DMS114 treated with DMSO at 0.1 percent for 48 hours (cell line): ENCODE measurements at regions not wholly inside any gene's neighbourhood (a gene's known extent, or its start where the extent isn't known, plus 50 kb on each side); places are given as distances from the start of the nearest gene placed in this dataset.
"Not testable (repeated sequence)": the region's sequence is repeated elsewhere in the genome, so short reads cannot be mapped to it uniquely, and the experiment has no call there.

Experiments
- DNase-seq: peaks from one replicate; lab custom pipeline; 2025; ENCODE audit not compliant: unreplicated experiment; lab: John Stamatoyannopoulos, UW

DNA sequence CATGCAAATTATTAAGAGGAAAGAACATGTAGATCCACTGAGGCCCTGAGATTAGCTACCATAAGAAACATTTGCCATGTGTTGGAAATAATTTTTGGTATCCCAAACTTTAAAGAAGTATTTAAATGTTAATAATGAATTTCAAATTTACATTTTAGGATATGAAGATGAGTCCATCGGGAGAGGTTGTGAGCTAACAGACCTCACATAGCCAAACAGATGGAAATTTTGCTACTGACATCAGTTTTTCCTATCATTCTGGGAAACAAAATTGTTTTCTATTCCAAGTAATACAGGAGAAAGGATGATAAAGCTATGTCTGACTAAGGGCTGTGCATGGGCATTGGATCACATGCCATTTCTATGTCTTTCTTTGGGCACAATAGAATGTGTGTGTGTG is 809.6 kb downstream of the TENT5A start:
- DNase-seq, result no peak

DNA sequence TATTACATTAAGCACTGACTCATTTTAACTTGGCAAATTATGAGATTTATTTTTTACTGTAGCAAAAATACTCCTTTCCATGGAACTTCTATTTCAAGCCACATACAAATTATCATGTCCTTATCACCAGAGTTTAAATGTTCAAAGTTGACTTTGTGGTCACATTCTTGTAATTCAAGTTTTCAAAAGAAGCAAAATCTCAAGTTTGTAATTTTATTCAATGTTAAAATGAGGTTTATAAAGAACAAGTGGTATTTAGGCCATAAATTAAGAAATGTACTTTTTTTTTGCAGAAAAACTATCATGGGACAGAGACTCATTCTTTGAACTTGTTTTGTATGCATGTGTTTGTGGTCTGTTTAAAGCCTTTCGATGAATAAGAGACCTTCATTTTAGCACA is 811.5 kb downstream of the TENT5A start:
- DNase-seq, result no peak

GRCh38 chr6:80940571-80940970 is 811.9 kb downstream of the TENT5A start:
- DNase-seq, result no peak

DNA sequence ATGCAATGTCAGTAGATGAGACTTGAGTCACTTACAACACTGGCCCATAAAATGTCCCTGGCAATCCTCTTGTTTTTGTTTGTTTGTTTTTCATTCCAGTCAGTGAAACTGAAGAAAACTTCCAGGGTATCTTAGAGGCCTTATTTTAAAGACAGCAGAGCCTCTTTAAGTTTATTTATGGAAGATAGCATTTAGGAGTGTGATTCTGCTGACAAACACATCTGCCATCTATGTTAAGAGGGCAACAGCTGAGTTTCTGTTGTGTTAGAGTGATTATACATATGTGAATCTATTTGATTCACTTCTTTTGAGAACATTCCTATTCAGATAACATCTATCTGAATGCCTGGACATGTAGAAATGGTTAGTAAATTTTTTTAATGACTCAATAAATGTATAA is 812.6 kb downstream of the TENT5A start:
- DNase-seq, result no peak

DNA sequence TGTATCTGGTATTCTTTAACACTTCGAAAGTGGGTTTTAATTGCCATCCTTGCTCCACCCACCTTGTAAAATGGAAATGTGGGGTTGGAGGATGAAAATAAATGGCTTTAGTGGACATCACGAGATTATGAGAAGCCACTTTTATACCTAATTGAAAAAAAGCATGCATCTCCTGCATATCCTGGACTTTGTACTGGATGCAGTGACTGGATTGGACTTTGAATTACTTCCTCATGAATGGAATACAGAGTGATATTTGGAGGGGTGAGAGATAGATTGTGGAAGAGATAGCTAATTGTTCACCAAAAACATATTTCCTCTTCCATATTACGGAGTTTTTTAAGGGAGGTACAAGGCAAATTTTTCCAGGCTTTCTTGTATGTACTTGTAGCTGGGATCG is 813.0 kb downstream of the TENT5A start:
- no peak for DNase-seq

DNA sequence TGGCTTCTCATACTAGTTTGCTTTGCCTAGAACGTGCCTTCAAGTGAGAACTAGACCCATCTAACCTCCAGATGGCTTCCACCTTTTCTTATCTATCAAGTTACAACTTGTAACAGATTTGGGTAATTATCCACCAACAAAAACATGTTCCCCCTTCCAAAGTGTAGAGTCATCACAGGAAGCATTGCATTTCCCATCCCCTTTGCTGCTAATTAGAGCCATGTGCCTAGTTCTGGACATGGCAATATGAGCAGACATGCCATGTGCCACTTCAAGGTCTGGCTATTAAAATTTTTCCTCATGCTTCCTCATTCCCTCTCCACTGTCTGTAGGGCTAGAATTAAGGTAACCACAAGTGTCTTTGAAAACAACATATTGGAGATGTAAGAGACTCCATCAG is 814.4 kb downstream of the TENT5A start:
- no peak for DNase-seq

- no peak for DNase-seq
These were observed 820.1 kb downstream of the TENT5A start for GRCh38 chr6:80932359-80932758.

DNA sequence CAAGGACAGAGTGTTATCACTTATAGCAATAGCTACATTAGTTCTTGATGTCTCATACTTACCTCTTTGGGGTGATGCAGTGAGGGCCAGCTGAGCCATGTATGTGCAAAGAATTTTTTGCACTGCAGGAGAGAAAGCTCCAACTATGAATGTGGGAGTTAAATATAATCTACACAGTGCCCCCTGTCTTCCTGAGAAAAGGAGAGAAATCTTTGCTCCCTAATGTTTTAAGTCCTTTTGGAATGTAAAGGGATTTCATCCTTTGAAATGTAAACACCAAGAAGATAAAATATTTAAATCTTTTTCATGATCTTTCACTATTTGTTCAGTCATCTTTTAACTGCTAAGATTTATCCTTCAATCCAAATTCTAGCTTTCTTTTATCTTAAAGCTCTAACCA is 822.1 kb downstream of the TENT5A start:
- DNase-seq, result no peak

DNA sequence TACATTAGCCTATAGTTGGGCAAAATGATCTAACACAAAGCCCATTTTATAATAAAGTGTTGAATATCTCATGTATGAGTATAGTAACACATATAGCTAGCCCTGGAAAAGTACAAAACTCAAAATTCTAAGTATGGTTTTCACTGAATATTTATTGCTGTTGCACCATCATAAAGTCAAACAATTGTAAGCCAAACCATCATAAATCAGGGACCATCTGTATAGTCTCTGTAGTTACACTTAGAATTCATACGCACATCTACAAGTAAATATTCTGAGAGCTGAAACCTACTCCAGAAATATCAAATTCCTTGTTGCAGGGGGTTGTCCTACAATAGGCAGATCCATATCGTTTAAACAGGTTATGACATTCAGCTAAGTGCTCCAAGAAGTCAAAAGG is 817.3 kb downstream of the BCKDHB start:
- no peak for DNase-seq

DNA sequence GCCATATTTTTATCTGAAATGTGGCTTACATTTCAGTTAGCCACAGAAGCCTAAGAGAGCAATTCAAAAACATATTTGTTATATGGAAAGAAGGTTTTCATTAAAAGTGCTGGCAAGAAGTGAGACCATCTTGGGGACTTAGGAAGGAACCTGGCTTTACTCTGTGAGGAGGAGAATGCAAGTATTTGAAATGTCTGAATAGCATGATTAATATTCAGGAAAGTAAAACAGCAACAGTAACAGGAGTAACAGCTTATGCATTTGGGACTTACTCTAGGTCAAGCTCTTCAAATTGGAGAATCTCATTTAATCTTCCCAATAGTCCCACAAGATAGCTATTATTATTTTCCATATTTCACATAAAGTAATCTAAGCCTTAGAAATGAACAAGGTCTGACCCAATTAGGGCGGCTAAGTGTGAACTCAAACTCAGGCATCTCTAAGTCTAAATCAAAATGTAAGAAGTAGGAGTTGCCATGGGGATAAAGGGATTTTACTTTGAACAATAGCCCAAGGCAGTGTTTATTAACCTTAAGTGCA is 816.5 kb downstream of the BCKDHB start:
- DNase-seq, result no peak

GRCh38 chr6:80921861-80922460 is 815.5 kb downstream of the BCKDHB start:
- no peak for DNase-seq

DNA sequence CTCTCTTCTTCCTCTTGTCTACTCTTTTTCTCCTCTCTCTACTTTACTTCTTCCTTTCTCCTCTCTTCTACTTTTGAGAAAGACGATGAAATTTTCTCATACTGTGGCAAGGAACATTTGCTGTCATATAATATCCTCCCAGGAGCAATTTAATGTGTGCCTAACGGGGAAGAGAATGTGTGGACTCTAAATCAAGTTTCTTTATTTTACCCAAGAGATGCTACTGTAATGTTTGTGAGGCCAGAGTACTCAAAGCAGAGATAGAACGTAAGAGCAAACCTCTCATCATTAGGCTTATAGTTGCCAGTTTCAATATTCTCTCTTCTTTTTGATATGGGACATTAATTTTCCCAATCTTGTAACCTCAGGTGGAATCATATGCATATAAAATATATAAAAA is 801.4 kb downstream of the BCKDHB start:
- no peak for DNase-seq

DNA sequence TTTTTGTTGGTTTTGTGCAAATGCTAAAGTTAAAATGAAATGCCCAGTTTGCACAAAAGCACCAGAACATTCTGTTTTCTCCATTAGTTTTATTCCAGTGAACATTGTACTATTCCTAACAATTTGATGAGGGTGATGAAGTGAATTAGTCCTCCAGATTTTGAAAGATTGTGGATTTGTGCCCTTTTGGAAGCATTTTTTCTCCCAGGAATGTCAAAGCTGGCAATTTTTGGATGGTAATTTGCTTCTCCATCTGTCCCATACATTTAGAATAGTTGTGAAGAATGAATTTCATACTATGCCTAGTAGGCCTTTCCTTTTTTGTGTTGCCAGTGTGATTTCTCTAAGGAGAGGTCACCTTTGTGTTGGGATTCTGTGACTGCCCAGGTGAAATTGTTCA is 797.2 kb downstream of the BCKDHB start:
- DNase-seq, result no peak

DNA sequence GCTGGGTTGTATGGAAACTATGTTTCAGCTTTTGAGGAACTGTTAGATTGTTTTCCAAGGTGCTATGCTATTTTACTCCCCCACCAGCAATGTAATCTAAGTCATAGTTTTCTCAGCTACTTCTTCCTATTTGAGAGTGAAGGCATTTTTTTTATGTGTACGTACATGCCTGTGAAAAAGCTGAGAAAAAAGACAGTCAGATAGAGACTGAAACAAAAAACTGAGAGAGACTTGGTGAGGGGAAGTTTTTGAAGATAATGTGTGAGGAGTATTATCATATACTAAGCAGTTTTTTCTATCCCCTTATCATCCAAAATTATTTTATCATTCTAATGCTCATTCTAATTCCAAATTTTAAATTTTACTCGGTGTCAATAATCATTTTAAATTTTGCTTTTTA is 780.0 kb downstream of the BCKDHB start:
- DNase-seq, result no peak

DNA sequence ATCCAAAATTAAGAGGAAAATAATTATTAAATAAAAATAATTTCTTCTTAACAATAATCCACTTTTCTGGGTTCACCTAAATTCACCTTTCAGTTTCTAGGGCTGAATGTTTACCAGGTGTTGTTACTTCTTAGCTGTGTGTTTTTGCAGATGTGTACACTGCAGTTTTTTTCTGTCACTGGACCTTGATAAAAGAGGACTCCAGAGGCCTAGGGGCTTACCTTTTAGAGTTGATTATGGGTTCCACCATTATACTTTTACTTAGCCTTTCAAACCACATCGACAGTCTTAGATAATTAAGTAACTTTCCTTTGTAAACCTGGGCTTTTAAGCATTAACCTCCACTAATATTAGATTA is 766.5 kb downstream of the BCKDHB start:
- DNase-seq, result no peak

DNA sequence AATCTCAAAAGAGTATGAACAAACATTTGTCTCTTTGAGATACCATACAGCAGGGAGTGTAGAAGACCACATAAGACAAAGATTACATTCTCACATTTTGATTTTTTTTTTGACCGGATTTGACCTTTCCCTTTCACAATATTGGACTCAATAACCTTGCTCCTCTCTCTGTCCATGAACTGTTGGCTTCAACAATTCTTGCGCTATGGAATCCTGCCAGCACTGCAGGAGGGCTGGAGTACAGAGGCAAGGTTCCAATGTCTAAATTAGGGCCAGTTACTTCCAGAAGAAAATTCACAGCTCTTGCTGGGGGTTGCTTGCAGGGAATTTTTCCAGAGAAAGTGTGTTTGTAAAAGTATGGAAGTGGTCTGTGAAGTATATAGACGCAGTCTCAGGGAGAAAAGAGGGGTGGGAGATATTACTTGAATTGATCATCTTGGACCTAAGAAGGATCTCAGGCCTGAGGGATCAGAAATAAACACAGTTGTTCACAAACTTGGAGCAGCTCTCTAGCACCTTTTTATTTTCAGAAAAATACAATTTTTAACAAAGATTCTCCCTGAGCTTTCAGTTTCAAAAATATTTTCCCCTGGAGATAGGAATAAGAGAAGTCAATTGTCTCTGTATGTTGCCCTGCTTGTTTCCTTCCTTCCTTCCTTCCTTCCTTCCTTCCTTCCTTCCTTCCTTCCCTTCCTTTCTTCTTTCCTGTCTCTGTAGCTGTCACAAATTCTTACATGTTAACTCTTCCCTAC is 765.9 kb downstream of the BCKDHB start:
- DNase-seq, result no peak

GRCh38 chr6:80862756-80863155 is 756.3 kb downstream of the BCKDHB start:
- no peak for DNase-seq

GRCh38 chr6:80860107-80860506 is 753.6 kb downstream of the BCKDHB start:
- no peak for DNase-seq

- not testable (repeated sequence) for DNase-seq
These were observed 741.5 kb downstream of the BCKDHB start for GRCh38 chr6:80847973-80848372.

GRCh38 chr6:80832337-80832736 is 725.9 kb downstream of the BCKDHB start:
- no peak for DNase-seq

DNA sequence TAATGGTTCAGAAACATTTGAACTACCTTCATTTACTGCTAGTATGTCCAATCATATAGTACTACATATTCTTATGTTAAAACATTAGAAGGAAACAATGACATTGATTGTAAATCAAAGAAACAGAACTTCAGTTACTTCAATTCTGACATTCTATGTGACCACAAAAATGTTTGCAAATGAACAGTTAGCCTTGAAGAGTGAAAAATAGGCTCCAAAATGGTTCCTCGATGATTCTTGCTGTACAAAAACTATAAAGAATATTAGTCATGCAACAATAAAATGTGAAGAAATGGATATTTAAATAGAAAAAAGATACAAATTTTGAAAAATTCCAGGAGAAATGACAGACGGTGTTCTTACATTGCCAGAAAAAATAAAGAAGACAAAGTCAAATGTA is 686.9 kb downstream of the BCKDHB start:
- DNase-seq, result no peak

- DNase-seq, result no peak
These were observed 685.7 kb downstream of the BCKDHB start for GRCh38 chr6:80792151-80792550.
